GM21717 (cell line): ENCODE measurements at regions not wholly inside any gene's neighbourhood (a gene's known extent, or its start where the extent isn't known, plus 50 kb on each side); places are given as distances from the start of the nearest gene placed in this dataset.

Source experiments
- ATAC-seq: cut with Tn5 transposase; IDR thresholded peaks from one replicate; pipeline ENCODE4 v1.9.1; 2021; ENCODE audit warnings: mild to moderate bottlenecking, moderate library complexity; ENCODE audit not compliant: unreplicated experiment

DNA sequence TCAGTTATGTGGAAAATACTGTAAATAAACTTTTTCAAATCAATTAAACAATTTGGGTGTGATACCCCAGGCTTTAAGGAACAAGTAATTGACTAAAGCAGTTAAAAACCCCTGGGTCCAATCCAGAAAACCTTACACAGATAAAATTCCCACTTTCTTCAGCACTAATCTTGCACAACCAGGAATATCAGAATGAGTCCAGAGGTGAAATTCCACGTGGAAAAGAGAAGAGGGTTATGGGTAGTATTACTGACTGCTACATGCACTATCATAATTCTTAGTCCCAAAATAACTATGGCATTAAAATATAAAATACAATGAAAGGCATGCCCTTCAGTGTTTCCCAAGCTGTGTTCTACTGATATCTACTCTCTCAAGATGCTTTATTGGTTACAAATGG, 135.7 kb upstream of the STEAP4 start:
- ATAC-seq = no peak

DNA sequence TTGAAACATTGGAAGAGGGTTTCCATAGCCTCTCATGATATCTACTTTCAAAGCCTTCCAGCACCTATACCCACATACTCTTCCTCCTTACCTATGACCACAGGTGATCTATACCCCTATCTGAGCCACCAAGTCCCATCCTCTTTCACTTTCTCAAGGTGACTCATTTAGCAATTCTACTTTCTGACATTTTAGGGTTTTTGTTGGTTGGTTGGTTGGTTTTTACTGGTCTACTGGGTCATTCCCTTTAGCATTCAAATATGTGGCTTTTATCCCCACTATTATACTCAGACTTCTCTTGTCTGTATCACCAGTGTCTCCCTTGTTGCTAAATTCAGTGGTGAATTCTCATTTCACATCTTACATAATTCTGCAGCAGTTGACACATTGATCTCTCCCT, 130.4 kb upstream of the STEAP4 start:
- ATAC-seq = peak; percentile 89

DNA sequence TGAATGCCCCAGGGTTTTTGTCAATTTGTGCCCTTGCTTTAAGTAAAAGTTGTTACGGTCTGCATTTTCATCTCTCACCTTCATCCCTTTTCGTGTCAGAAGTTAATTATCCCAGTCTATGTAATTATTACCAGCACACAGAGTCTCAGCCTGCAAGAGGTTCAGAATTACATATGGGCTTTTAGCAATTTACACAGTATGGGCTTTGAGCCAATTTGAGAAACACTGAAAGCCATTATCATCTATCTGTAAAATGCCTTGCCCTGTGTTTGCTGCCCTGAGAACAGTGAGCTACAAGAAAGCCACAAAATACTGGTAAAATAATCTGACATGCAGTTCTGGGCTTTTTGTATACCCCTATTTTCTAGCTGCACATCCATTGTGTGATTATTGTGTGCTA, 125.6 kb upstream of the STEAP4 start:
- no peak for ATAC-seq

DNA sequence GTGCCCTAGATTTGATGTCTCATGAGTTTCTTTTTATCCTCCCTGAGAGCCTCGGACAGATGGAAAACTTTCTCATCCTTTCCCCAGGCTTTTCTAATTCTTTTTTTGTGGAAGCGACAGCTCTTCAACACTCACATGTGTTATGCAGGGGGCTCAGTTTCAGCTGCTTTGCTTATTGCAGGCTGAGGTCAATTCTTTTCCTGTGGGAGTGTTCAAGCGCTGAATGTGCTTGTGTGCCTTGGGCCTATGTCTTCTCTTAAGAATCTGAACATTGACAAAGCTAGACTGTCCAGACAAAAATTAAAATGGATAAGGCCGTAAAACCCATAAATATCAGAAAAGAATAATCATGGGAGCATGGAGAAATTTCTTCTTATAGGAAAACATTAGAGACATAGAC, 125.2 kb upstream of the STEAP4 start:
- ATAC-seq = no peak

DNA sequence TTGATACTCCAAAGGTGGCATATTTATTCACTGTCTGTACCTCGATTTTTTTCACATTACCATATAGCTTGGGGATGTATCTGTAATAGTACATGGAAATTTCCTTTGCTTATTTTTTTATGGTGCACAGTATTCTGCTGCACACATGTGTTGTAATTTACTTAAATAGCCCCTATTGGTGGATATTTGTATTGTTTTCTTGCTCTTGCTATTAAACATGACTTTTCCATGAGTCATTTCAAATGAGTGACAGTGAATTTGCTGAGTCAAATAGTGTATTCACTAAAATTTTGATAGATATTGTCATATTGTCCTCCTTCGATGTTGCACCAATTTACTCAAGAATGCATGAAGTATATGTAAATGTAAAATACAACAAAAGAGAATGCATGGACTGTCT, 122.7 kb upstream of the STEAP4 start:
- ATAC-seq = no peak

DNA sequence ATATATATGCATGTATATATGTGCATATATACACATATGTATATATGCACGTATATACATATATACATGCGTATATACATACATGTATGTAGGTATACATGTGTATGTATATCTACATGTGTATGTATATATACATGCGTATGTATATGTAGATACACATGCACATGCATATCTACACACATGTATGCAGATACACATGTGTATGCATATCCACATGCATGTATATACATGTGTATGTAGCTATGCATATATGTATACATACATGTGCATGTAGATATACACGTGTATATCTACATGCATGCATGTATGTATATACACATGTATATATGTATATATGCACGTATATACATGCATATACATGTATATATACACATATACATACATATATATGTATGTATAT, 95.8 kb upstream of the STEAP4 start:
- no peak for ATAC-seq

DNA sequence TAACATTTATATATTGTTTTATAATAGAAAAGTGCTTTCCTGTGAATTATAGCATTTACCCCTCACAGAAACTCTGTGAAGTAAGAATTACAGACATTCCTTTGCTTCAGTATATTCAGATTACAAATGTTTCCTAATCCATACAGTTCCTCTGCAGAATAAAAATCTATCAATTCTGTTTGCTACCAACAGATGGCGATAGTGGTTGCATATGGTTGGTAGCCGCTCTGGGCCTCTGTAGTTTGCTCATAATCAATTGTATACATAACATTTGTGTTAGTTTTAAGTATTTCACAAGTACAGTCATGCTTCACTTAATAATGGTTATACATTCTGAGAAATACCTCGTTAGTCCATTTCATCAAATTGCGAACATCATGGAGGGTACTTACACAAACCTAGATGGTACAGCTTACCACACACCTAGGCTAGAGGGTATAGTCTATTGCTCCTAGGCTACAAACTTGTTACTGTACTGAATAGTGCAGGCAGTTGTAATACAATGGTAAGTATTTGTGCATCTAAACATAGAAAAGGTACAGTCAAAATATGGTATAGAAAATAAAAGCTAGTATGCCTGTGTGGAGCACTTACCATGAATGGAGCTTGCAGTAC, 94.4 kb upstream of the STEAP4 start:
- ATAC-seq = peak; percentile 45

DNA sequence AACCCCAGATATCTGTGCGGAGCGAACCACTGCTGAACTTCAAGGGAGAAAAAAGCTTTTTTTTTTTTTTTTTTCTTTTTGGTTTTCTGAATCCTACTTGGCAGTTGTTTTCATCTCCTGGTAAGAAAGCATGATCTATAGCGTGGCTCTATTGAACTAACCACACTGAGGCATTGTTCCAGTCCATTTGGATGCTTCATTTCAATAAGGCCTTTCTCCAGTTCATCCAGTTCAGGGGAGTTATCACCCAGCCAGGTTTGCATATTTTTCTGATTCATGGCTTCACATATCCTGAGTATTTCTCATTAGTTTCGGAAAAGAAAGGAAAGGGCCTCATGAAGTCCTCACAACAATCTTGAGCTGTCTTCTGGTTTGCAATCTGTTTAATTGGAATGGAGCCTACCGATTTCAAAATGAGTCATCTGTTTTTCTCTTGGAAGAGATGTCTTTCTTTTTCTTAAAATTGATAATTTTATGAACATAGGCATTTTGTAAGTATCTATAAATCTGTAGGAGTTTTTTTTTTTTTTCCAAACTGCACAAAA, 93.1 kb upstream of the STEAP4 start:
- no peak for ATAC-seq

DNA sequence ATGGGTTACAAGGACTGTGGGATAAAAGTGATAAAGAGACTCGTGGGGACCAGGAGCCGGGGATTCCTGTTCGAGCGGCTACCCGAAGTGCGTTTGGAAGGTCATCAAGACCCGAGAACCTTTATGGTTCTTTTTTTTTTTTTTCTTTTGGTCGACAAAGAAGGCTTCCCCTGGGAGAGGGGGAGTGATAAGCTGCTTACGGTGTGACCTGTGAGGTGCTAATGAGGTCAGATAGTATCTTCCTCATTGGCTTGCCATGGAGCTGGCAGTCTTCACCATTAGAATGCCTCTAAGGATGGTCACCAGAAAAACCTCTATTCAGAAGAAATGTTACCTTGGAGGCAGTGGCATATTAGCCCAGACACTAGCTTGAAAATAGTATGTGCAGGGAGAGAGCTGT, 92.3 kb upstream of the STEAP4 start:
- ATAC-seq = no peak

DNA sequence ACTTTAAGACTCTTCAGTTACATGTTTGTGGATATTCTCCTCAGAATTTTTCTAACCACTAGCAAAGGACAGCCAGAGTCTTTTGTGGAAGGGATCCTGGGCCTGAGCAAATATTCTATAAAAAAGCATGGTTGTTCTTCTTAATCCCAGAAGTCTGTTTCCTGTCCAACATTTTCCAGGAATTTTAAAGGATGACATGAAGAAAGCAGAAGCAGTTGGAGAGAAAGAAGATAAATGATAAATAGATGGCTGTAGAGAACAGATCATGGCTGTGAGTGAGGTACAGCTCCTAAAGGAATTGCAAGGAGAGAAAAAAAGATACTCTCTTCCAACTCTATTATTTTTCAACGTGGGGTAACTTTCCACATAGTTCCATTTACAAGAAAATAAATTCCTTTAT, 91.8 kb upstream of the STEAP4 start:
- no peak for ATAC-seq

DNA sequence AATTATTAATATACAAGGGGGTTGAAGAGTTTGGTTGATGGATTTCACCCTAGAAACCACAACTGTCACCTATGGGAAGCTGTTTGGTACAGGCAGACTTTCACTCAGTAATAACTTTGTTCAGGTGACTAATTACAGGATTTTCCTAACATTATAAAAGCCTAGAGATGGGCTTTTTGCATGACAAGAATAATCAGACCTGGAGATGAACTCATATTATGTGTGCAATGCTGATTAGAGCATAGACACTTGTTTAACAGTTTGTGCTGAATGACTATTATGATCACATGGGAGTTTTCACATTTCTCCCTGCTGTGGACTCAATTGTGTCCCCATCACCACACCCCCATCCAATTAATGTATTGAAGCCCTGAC, 90.2 kb upstream of the STEAP4 start:
- peak; percentile 38 for ATAC-seq

DNA sequence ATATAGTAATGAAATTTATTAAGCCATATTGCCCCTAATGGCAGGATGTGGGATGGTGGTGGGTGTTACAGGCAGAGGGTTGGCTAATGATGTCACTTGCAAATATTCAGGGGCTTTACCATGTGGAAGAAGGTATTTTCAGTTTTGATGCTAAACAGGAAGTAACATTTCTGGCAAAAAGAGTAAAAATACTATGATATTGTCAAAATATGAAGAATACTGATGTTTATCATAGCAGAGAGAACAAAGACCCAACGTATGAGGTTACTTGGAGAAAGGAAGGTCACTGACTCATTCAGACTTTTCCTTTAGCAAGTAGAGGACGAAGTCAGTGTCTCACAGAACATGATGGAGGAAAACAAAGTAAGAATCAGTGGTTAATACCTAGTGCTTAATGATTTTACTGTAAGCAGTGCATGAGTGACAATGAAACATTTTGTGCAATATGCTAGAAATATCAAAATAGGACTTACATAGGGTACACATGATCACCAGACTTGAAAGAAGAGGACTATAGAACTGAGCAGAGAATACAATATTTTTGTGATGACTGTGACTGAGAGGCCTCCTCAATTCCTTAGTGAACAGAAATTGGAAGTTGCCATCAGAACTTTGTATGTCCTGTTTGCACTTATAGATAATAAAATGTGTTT, 89.7 kb upstream of the STEAP4 start:
- ATAC-seq = peak; percentile 77

DNA sequence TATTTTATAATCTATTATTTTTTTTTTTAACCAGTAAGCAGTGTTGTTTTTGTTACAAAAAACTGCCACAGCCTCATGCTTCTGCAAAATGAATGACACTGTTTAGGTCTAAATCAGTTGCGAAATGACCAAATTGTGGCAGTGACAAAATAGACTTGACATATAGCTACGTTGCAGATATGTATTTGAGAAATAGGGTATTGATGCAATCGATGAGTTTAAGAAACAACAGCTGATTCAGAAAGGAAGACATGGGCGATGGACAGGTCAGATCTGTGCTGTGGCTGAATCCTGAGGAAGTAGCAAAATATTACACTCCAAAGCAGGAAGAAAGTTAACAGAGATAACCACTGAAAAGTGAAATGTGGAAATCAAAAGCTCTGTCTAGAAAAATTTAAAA, 89.0 kb upstream of the STEAP4 start:
- no peak for ATAC-seq

DNA sequence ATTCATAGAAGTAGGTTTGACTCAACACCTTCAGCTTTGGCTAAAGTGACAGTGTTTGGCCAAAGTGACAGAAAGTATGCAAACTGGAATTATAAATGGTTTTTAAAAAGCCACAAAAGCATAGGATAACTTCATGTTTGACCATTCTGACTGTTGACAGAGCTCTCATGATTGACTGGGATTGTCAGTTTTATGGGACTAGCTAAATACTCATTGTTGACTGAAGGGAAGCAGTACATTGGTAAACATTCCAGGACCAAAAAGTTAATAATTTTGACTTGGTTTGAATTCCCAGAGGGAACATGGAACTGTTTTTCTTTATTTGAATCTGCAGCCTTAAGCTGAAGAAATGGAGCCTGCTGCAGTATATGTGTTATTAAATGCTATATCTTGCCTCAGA, 84.6 kb upstream of the STEAP4 start:
- no peak for ATAC-seq

DNA sequence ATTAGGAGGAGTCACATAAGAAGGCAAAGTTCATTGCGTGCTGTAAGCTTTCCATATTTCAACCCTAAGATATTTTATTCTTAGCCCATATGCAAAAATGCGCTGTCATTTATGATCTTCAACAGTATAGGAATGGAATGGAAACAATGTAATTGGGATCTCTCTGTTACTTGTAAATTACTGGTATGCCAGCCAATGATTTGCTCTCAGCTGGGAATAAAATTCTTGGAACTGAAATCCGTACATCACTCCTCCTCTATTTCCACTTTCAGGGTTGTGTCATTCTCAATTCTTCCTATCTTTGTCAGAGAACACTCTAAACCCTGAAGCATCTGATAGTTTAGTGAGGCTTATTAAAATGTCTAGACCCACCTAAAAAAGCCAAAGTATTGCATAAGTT, 80.7 kb upstream of the STEAP4 start:
- no peak for ATAC-seq

DNA sequence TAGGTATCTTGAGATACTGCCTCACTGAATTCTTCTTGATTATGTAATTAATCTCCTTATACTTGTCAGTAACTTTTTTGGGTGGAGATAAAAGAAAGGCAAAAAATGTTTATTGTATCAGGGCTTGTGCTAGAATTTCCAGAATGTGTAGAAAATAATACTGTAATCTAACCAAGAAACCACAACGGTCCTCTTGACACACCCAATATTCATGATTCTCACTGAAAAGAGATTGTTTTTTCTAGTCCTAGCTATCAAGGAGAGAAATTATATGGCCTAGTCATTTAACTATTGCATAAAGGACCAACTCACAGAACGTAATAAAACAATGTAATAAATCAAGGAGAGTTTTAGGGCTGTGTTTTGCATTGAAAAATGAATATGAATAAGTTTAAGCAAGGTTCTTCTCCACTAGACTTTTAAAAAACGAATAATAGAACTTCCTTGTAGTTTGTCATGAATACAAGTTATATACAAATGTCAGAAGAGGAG, 80.0 kb upstream of the STEAP4 start:
- no peak for ATAC-seq

DNA sequence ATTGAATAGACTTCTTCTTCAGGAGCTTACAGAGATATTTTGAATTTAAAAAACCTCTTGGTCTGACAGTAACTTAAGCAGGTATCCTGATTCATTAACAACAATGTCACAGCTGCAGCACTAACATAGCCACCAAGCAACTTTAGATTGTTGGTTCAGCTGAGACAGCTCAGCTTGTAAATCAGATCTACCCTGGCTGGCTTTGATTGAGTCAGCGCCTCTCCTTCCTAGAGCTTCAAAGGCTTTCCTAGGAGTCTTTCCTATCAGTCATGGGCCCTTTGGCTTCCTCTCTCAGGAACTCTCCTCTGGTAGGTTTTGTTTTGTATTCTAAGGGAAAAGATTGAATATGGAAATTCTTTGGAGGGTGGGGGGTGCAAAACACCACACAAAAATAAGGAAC, 70.7 kb upstream of the STEAP4 start:
- no peak for ATAC-seq

DNA sequence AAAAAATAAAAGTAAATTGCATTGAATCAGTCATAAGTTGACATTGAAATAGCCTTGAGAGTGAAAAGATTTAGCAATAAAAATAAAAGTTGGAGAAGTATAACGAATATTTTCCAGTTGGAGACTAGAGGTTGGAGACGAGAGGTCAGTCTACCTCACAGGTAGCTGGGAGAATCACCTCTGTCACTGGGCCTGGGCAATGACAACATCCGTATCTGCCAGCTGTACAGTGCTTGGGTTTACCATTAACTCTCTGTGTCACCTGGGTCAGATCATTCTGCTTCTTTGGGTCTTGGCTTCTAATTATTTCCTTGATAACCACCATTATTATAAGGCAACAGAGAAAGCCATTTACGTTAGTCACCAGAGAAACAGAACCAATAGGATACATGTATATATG, 62.0 kb upstream of the STEAP4 start:
- no peak for ATAC-seq

DNA sequence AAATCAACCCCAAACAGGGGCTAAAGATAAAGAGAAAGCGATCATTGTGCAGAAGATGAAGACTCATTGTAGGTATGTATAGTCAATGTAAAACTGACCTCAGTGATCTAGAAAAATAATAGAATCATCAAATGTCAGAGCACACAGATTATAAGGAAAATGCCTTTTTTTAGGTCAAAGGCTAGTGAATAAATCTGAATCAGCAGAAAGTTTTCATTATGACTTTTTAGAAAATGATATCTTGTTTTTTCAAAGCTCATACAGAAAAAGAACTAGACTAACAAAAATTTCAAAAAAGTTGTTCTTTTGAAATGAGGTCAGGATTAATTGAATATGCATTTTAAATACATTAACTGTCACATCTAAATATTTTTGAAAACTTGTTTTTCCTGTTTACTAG, 60.2 kb upstream of the STEAP4 start:
- ATAC-seq = no peak

DNA sequence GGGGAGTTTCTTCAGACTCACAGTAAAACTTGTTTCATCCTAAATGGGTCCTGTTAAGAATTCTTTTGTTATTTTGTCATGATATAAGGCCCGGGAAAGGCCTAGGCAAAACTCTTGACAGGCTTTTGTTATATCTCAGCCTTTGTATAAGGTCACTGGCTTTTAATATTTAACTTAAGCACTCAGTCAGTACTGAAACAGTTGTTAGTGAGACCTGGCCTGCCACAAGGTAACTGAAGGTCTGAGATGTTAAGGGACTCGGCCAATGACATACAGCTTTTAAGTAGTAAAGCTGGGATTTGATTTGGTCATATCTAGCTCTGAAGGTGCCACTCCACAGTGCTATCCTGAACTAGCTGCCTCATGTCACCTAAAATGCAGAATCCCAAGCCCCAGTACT, 57.2 kb upstream of the STEAP4 start:
- no peak for ATAC-seq

DNA sequence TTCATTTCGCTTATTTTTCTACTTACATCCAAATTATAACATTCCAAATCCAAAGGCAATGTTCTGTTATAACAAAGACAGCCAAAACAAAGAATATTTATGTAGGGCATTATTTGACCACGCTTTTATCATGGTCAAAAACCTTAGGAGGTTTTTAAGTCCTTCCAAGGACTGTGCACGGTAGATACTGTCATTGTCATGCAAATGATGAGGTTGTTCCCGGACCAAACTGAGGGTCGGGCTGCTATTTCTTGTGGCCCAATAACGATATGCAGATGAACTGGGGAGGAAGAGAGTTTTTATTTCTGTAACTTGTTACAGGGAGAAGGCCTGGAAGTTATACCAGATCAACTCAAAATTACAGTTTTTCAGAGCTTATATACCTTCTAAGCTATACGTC, 56.6 kb upstream of the STEAP4 start:
- no peak for ATAC-seq

DNA sequence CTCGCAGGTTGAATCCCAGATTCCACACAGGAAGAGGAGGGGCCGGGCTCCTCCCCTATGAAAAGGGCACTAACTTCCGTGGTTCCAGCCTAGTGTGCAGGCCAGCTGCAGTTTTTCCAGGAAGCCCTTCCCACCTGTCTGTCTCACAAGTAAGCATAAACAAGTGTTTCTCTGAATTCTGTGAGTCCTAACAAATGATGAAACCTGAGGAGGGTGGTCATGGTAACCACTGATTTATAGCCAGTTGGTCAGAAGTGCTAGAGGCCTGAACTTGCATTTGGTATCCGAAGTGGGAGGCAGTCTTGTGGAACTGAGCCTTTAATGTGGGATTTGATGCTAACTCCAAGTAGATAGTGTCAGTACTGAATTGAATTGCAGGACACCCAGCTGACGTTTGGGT, 54.7 kb upstream of the STEAP4 start:
- no peak for ATAC-seq

DNA sequence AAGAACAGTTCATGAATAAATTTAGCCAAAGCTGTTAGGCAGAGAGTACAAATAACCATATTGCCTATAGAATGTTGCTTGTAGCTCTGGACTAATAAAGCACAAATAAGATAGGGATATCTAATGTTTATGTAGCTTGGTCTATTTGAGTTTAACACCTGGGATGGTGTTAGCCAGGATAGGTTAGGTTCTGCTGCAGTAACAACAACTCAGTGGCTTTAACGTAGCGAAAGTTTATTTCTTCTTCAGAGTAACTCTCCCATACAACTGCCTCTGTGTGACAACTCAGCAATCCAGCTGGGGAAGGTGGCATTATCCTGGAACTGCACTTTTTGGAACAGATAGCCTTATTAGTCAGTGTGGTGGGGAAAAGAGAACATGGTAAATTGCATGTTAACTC, 52.2 kb upstream of the STEAP4 start:
- ATAC-seq = no peak
